Adrenal gland (tissue), 9 donors: ENCODE measurements at regions not wholly inside any gene's neighbourhood (a gene's known extent, or its start where the extent isn't known, plus 50 kb on each side); places are given as distances from the start of the nearest gene placed in this dataset.

Experiments used
- DNase-seq, 7 donors: peaks; one replicate each; pipeline ENCODE4 v3.0.0-alpha.2; 2019 to 2020
- H3K27ac ChIP-seq, 5 donors: fragments of 200-600 bp; sonication (generic) in 4 of 5; 1 replicate in 3 of 5; 2 replicates in 2 of 5; pipeline versions ENCODE4 v1.5.1 to v1.8.0; 2016 to 2020; ENCODE audit warnings: mild to moderate bottlenecking in 1 of 5
- H3K27me3 ChIP-seq: fragments of 200-600 bp; 2 replicates; pipeline ENCODE4 v1.8.0; 2021
- H3K36me3 ChIP-seq, 2 donors: fragments of 200-600 bp; replicated peaks in 1 of 2; 1 replicate in 1 of 2; 2 replicates in 1 of 2; pipeline versions ENCODE4 v1.5.1 to v1.8.0; 2018 to 2022
- H3K4me1 ChIP-seq, 2 donors: fragments of 200-600 bp; replicated peaks in 1 of 2; 1 replicate in 1 of 2; 2 replicates in 1 of 2; pipeline versions ENCODE4 v1.5.1 to v1.8.0; 2018 to 2021
- H3K4me3 ChIP-seq, 4 donors: fragments of 200-600 bp; sonication (generic) in 3 of 4; one replicate each; pipeline ENCODE4 v1.5.1; 2016 to 2018
- H3K9me3 ChIP-seq, 3 donors: fragments of 200-600 bp; sonication (generic) in 1 of 3; replicated peaks in 1 of 3; 1 replicate in 2 of 3; 2 replicates in 1 of 3; pipeline versions ENCODE4 v1.5.1 to v1.8.0; 2016 to 2021
- CTCF ChIP-seq, 6 experiments: fragments of 450-650 bp in 4 of 6; fragments of 200-600 bp in 2 of 6; sonication (generic) in 1 of 6; IDR thresholded peaks; 1 replicate in 5 of 6; 2 replicates in 1 of 6; pipeline versions ENCODE4 v1.5.1 to v1.8.0; 2016 to 2021; ENCODE audit warnings: antibody characterized with exemption in 6 of 6, mild to moderate bottlenecking in 2 of 6, moderate library complexity in 1 of 6
- POLR2A ChIP-seq, 2 donors: fragments of 450-650 bp; IDR thresholded peaks; one replicate each; pipeline ENCODE4 v1.6.1; 2017; ENCODE audit warnings: antibody characterized with exemption in 2 of 2, mild to moderate bottlenecking in 2 of 2, moderate library complexity in 1 of 2
- WGBS, 4 donors: extraction: QIAGEN DNeasy Blood & Tissue Kit in 2 of 4; methylation state at CpG; one replicate each; pipeline versions ENCODE4 v1.1.5 to v1.1.7; 2013 to 2017; 5-methylcytosine and 5-hydroxymethylcytosine counted together
- intact Hi-C, 2 donors: fragments of 100-400 bp; cut with DNase I; formaldehyde crosslinking; loops; one replicate each; pipeline versions ENCODE4 v1.14.1 to v1.15.0; 2022 to 2023
- donor health status: healthy with polysubstance abuse.
- donor health status: Bipolar disorder and iron deficiency.
- donor health status: DM: yes; HTN: yes; CAD: no.
- donor health status: DM: no; HTN: no; CAD: no.
- donor health status: DM: no; HTN: no; CAD: no.

GRCh38 chr14:97760050-97760449 lies 962.9 kb downstream of the VRK1 start:
- TF ChIP-seq CTCF (IDR thresholded peaks at IDR 0.05) (no peak), POLR2A (IDR thresholded peaks at IDR 0.05) (no peak)
- Histone ChIP-seq H3K4me3 (no peak overlapping the region), H3K27me3 (no peaks in the 10 kb centered on the region), H3K36me3 (no peaks in the 10 kb centered on the region), H3K27ac (no peak overlapping the region), H3K4me1 (no peaks in the 10 kb centered on the region), H3K9me3 (no peaks in the 10 kb centered on the region)
- DNase-seq: no peak
- WGBS, 4 donors: 66 to 82% (median 81%) methylated on average over 1 of the region's 1 CpG
- intact Hi-C loops: no loop called here

- H3K36me3 ChIP-seq: no peaks in the 10 kb centered on the region
- TF ChIP-seq POLR2A (IDR thresholded peaks at IDR 0.05) (no peak), CTCF (IDR thresholded peaks at IDR 0.05) (no peak)
- no peaks in the 10 kb centered on the region for H3K9me3 ChIP-seq
- no peaks in the 10 kb centered on the region for H3K4me1 ChIP-seq
- H3K27me3 ChIP-seq: no peaks in the 10 kb centered on the region
- no peak overlapping the region for H3K4me3 ChIP-seq
- WGBS, 4 donors: 47 to 64% (median 49%) methylated on average over 5 of the region's 5 CpGs
- no peak for DNase-seq
- H3K27ac ChIP-seq: no peak overlapping the region
- intact Hi-C loops: no loop called here
Measured at GRCh38 chr14:97762386-97762785, 965.2 kb downstream of the VRK1 start.

GRCh38 chr14:97771340-97772045 lies 974.3 kb downstream of the VRK1 start:
- H3K4me3 ChIP-seq: no peak overlapping the region
- H3K27ac ChIP-seq: no peak overlapping the region
- intact Hi-C loops: no loop called here
- H3K27me3 ChIP-seq: no peaks in the 10 kb centered on the region
- H3K36me3 ChIP-seq: no peaks in the 10 kb centered on the region
- WGBS, 4 donors: 65 to 83% (median 77%) methylated on average over 8 of the region's 8 CpGs
- no peak for TF ChIP-seq CTCF (IDR thresholded peaks at IDR 0.05)
- TF ChIP-seq POLR2A (IDR thresholded peaks at IDR 0.05): no peak
- no peaks in the 10 kb centered on the region for H3K9me3 ChIP-seq
- H3K4me1 ChIP-seq: no peaks in the 10 kb centered on the region
- DNase-seq: no peak

- H3K4me1 ChIP-seq: no peaks in the 10 kb centered on the region
- intact Hi-C loops: no loop called here
- no peaks in the 10 kb centered on the region for H3K27me3 ChIP-seq
- no peak overlapping the region for H3K4me3 ChIP-seq
- no peaks in the 10 kb centered on the region for H3K9me3 ChIP-seq
- TF ChIP-seq CTCF (IDR thresholded peaks at IDR 0.05): no peak
- no peak for TF ChIP-seq POLR2A (IDR thresholded peaks at IDR 0.05)
- WGBS, 4 donors: 66 to 73% (median 69%) methylated on average over 6 of the region's 6 CpGs
- H3K36me3 ChIP-seq: no peaks in the 10 kb centered on the region
- H3K27ac ChIP-seq: no peak overlapping the region
- no peak for DNase-seq
Measured at GRCh38 chr14:97773598-97773997, 976.4 kb downstream of the VRK1 start.
